Lower leg skin (tissue), 3 donors: ENCODE measurements at regions not wholly inside any gene's neighbourhood (a gene's known extent, or its start where the extent isn't known, plus 50 kb on each side); places are given as distances from the start of the nearest gene placed in this dataset.

Experiments
- POLR2A ChIP-seq, 2 donors: fragments of 450-650 bp; IDR thresholded peaks; one replicate each; pipeline ENCODE4 v1.6.1; 2016 to 2017; ENCODE audit warnings: antibody characterized with exemption in 2 of 2, mild to moderate bottlenecking in 1 of 2, moderate library complexity in 1 of 2
- TF ChIP-seq, protein P1 (sequence below), 3 donors: fragments of 450-650 bp; IDR thresholded peaks; one replicate each; pipeline ENCODE4 v1.5.1; 2016; ENCODE audit warnings: antibody characterized with exemption in 3 of 3, mild to moderate bottlenecking in 3 of 3, moderate library complexity in 2 of 3

GRCh38 chr1:80158266-80158665 lies 1151.7 kb upstream of the ADGRL4 start:
- TF ChIP-seq POLR2A (IDR thresholded peaks at IDR 0.05): no peak
- TF ChIP-seq, protein P1, sequence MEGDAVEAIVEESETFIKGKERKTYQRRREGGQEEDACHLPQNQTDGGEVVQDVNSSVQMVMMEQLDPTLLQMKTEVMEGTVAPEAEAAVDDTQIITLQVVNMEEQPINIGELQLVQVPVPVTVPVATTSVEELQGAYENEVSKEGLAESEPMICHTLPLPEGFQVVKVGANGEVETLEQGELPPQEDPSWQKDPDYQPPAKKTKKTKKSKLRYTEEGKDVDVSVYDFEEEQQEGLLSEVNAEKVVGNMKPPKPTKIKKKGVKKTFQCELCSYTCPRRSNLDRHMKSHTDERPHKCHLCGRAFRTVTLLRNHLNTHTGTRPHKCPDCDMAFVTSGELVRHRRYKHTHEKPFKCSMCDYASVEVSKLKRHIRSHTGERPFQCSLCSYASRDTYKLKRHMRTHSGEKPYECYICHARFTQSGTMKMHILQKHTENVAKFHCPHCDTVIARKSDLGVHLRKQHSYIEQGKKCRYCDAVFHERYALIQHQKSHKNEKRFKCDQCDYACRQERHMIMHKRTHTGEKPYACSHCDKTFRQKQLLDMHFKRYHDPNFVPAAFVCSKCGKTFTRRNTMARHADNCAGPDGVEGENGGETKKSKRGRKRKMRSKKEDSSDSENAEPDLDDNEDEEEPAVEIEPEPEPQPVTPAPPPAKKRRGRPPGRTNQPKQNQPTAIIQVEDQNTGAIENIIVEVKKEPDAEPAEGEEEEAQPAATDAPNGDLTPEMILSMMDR (IDR thresholded peaks at IDR 0.05): no peak
